IMR-90 (cell line): ENCODE measurements at regions not wholly inside any gene's neighbourhood (a gene's known extent, or its start where the extent isn't known, plus 50 kb on each side); places are given as distances from the start of the nearest gene placed in this dataset.

Source experiments
- ATAC-seq: fragments of 200-7000 bp; cut with Tn5 transposase; 2 replicates; pipeline ENCODE4 v1.9.1; 2020; ENCODE audit warnings: low read depth, mild to moderate bottlenecking, moderate library complexity
- BruUV-seq: library from RNA; stranded (reverse); fragments of 400-500 nt; replicated peaks from 2 replicates; lab custom pipeline; 2021; lab: Mats Ljungman, UMichigan
- CTCF ChIA-PET: fragments of 300-600 bp; formaldehyde crosslinking; extraction: SDS; loops from one replicate; lab custom pipeline; 2021; ENCODE audit warnings: antibody characterized with exemption; lab: Yijun Ruan, JAX
- POLR2A ChIA-PET: fragments of 300-600 bp; sonication (Branson Sonifier 250); formaldehyde crosslinking; loops from one replicate; lab custom pipeline; 2022; ENCODE audit warnings: antibody characterized with exemption; ENCODE audit not compliant: unreplicated experiment; lab: Charles Lee
- DNase-seq: peaks from one replicate; pipeline ENCODE4 v3.0.0; 2013
- H2AFZ ChIP-seq: replicated peaks from 2 replicates; pipeline ENCODE3; 2013; ENCODE audit warnings: low read length, mild to moderate bottlenecking; ENCODE audit not compliant: poor library complexity
- H2AK5ac ChIP-seq: 2 replicates; pipeline ENCODE4 v1.6.1; 2013; ENCODE audit warnings: low read depth, low read length, inconsistent platforms
- H2AK9ac ChIP-seq: replicated peaks from 2 replicates; pipeline ENCODE3; 2013; ENCODE audit warnings: mild to moderate bottlenecking, low read depth, low read length, moderate library complexity; ENCODE audit not compliant: poor library complexity
- H2BK120ac ChIP-seq: 2 replicates; pipeline ENCODE4 v1.6.1; 2013; ENCODE audit warnings: low read depth, low read length, inconsistent platforms
- H2BK15ac ChIP-seq: 3 replicates; pipeline ENCODE4 v1.6.1; 2013; ENCODE audit warnings: low read depth, low read length, inconsistent platforms
- H2BK20ac ChIP-seq: 2 replicates; pipeline ENCODE4 v1.6.1; 2013; ENCODE audit warnings: low read depth, mild to moderate bottlenecking, inconsistent platforms, low read length, moderate library complexity
- H2BK5ac ChIP-seq: 2 replicates; pipeline ENCODE4 v1.6.1; 2013; ENCODE audit warnings: mild to moderate bottlenecking, low read depth, low read length, inconsistent platforms; ENCODE audit not compliant: poor library complexity, severe bottlenecking
- H3K14ac ChIP-seq: replicated peaks from 2 replicates; pipeline ENCODE4 v1.6.1; 2013; ENCODE audit warnings: low read depth, low read length, inconsistent platforms
- H3K18ac ChIP-seq: 2 replicates; pipeline ENCODE4 v1.6.1; 2013; ENCODE audit warnings: low read depth, low read length, control low read depth
- H3K23ac ChIP-seq: 2 replicates; pipeline ENCODE4 v1.6.1; 2013; ENCODE audit warnings: low read depth, low read length, inconsistent platforms
- H3K27ac ChIP-seq: 2 replicates; pipeline ENCODE4 v1.5.1; 2013; ENCODE audit warnings: mild to moderate bottlenecking, control low read depth, low read length; ENCODE audit not compliant: insufficient read depth
- H3K27me3 ChIP-seq: 2 replicates; pipeline ENCODE4 v1.6.1; 2013; ENCODE audit warnings: low read length; ENCODE audit not compliant: control insufficient read depth, insufficient read depth
- H3K36me3 ChIP-seq: 2 replicates; pipeline ENCODE4 v1.6.1; 2013; ENCODE audit warnings: low read length, mixed read lengths; ENCODE audit not compliant: control insufficient read depth, insufficient read depth
- H3K4ac ChIP-seq: 2 replicates; pipeline ENCODE4 v1.6.1; 2013; ENCODE audit warnings: low read depth, low read length, inconsistent platforms
- H3K4me1 ChIP-seq: 2 replicates; pipeline ENCODE4 v1.6.1; 2013; ENCODE audit warnings: low read length, mixed read lengths; ENCODE audit not compliant: control insufficient read depth, insufficient read depth
- H3K4me2 ChIP-seq: 2 replicates; pipeline ENCODE4 v1.6.1; 2013; ENCODE audit warnings: low read depth, mild to moderate bottlenecking, control low read depth, low read length, moderate library complexity
- H3K4me3 ChIP-seq: 2 replicates; pipeline ENCODE4 v1.5.1; 2013; ENCODE audit warnings: low read depth, mild to moderate bottlenecking, control low read depth, low read length, moderate library complexity; ENCODE audit not compliant: insufficient read depth
- H3K56ac ChIP-seq: 2 replicates; pipeline ENCODE4 v1.6.1; 2013; ENCODE audit warnings: low read length, inconsistent platforms; ENCODE audit not compliant: insufficient read depth; ENCODE audit errors: extremely low read depth
- H3K79me1 ChIP-seq, 2 experiments: 2 replicates each; pipeline ENCODE4 v1.6.1; 2013; ENCODE audit warnings: low read length in 2 of 2, inconsistent platforms in 1 of 2, low read depth in 1 of 2
- H3K9ac ChIP-seq: 2 replicates; pipeline ENCODE4 v1.6.1; 2013; ENCODE audit warnings: low read depth, low read length, control low read depth
- H3K9me1 ChIP-seq: 2 replicates; pipeline ENCODE4 v1.6.1; 2013; ENCODE audit warnings: low read length, inconsistent platforms; ENCODE audit not compliant: insufficient read depth
- H3K9me3 ChIP-seq: 2 replicates; pipeline ENCODE4 v1.6.1; 2013; ENCODE audit warnings: low read length; ENCODE audit not compliant: control insufficient read depth, insufficient read depth
- H4K20me1 ChIP-seq: 2 replicates; pipeline ENCODE4 v1.6.1; 2013; ENCODE audit warnings: low read length, inconsistent platforms; ENCODE audit not compliant: insufficient read depth
- H4K5ac ChIP-seq: 2 replicates; pipeline ENCODE4 v1.6.1; 2013; ENCODE audit warnings: mild to moderate bottlenecking, low read depth, low read length, control low read depth
- H4K8ac ChIP-seq, 2 experiments: 2 replicates each; pipeline ENCODE4 v1.6.1; 2013; ENCODE audit warnings: low read depth in 2 of 2, low read length in 2 of 2, control low read depth in 1 of 2, inconsistent platforms in 1 of 2
- H4K91ac ChIP-seq: 2 replicates; pipeline ENCODE4 v1.6.1; 2013; ENCODE audit warnings: low read depth, low read length, inconsistent platforms; ENCODE audit not compliant: insufficient read depth
- MAFK ChIP-seq: IDR thresholded peaks from 2 replicates; pipeline ENCODE4 v1.6.1; 2012; ENCODE audit warnings: low read depth, low read length, improper control_type of control experiment
- MAZ ChIP-seq: IDR thresholded peaks from 2 replicates; pipeline ENCODE4 v1.6.1; 2012; ENCODE audit warnings: low read depth, mild to moderate bottlenecking, low read length, improper control_type of control experiment, moderate library complexity, borderline replicate concordance
- MXI1 ChIP-seq: IDR thresholded peaks from 2 replicates; pipeline ENCODE4 v1.6.1; 2012; ENCODE audit warnings: low read depth, mild to moderate bottlenecking, low read length, moderate library complexity, borderline replicate concordance
- NFE2L2 ChIP-seq: fragments of 150-350 bp; IDR thresholded peaks from 2 replicates; pipeline ENCODE4 v1.6.1; 2016; ENCODE audit warnings: low read depth, mild to moderate bottlenecking, low read length
- RFX5 ChIP-seq: IDR thresholded peaks from 2 replicates; pipeline ENCODE4 v1.8.0; 2012; ENCODE audit warnings: low read depth, mild to moderate bottlenecking, low read length, moderate library complexity
- WGBS, 2 experiments: methylation state at CpG; one replicate each; pipeline versions ENCODE4 v1.1.5 to v1.1.7; 2013; ENCODE audit warnings: missing lambda C conversion rate in 2 of 2; ENCODE audit not compliant: insufficient read length in 1 of 2; ENCODE audit errors: extremely low coverage in 2 of 2; 5-methylcytosine and 5-hydroxymethylcytosine counted together
- dilution Hi-C: fragments of 300-500 bp; cut with HindIII; formaldehyde crosslinking; loops from one replicate; pipeline ENCODE4 v1.14.3; 2018; ENCODE audit warnings: low sequenced_read_pairs; ENCODE audit not compliant: unreplicated experiment
- in situ Hi-C: fragments of 300-500 bp; cut with MboI; formaldehyde crosslinking; loops from 3 replicates; pipeline ENCODE4 v1.14.3; 2019; ENCODE audit warnings: low sequenced_read_pairs, inconsistent platforms, mixed read lengths
- intact Hi-C: fragments of 100-400 bp; cut with micrococcal nuclease; formaldehyde crosslinking; loops from 2 replicates; pipeline ENCODE4 v1.10.0; 2022
- TF ChIP-seq, protein P1 (sequence below): fragments of 150-350 bp; IDR thresholded peaks from 2 replicates; pipeline ENCODE4 v1.6.1; 2017; ENCODE audit warnings: mild to moderate bottlenecking, antibody characterized with exemption, low read length, low read depth

DNA sequence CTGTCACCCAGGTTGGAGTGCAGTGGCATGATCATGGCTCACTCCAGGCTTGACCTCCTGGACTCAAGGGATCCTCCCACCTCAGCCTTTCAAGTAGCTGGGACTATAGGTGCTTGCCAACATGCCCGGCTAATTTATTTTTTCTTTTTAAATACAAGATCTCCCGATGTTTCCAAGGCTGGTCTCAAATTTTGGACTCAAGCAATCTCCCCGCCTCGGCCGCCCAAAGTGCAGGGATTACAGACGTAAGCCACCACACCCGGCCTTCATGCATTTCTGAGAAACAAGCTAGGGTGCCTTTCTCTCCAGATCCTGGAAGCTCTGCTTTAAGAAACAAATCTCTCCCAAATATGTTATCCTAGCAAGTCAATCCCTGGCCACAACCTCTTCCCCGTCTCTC is 234.1 kb downstream of the FBXO15 start:
- TF ChIP-seq MAFK (no peak), MXI1 (no peak), RFX5 (no peak), NFE2L2 (no peak), MAZ (no peak)
- TF ChIP-seq, protein P1, sequence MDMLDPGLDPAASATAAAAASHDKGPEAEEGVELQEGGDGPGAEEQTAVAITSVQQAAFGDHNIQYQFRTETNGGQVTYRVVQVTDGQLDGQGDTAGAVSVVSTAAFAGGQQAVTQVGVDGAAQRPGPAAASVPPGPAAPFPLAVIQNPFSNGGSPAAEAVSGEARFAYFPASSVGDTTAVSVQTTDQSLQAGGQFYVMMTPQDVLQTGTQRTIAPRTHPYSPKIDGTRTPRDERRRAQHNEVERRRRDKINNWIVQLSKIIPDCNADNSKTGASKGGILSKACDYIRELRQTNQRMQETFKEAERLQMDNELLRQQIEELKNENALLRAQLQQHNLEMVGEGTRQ: no peak
- ChIA-PET CTCF (no interaction called here), POLR2A (no interaction called here)
- no TSS peak for BruUV-seq
- Histone ChIP-seq H3K14ac (no peak overlapping the region), H3K4me1 (no peaks in the 10 kb centered on the region), H2AK9ac (no peak overlapping the region), H3K4ac (no peak overlapping the region), H3K23ac (no peak overlapping the region), H3K36me3 (no peaks in the 10 kb centered on the region), H2BK120ac (no peak overlapping the region), H2BK20ac (no peak overlapping the region), H3K27ac (no peak overlapping the region), H3K9me3 (no peaks in the 10 kb centered on the region), H2AK5ac (no peak overlapping the region), H3K27me3 (peaks cover 8% of the 10 kb centered on the region), H3K79me1 (no peaks in the 10 kb centered on the region), H3K18ac (no peak overlapping the region), H4K91ac (no peak overlapping the region), H4K5ac (no peak overlapping the region), H2BK5ac (no peak overlapping the region), H3K56ac (no peak overlapping the region), H3K4me3 (no peak overlapping the region), H3K9ac (no peak overlapping the region), H4K20me1 (no peaks in the 10 kb centered on the region), H4K8ac (no peak overlapping the region), H3K4me2 (no peak overlapping the region), H2AFZ (no peak overlapping the region), H2BK15ac (no peak overlapping the region), H3K9me1 (no peaks in the 10 kb centered on the region)
- intact Hi-C loops (no loop called here), dilution Hi-C loops (no loop called here), in situ Hi-C loops (no loop called here)
- no peak for ATAC-seq
- no peak for DNase-seq
- WGBS, 2 experiments: 86% methylated on average over 7 of the region's 8 CpGs; no CpG with 5 or more reads in 1 of the 2 experiments
